Endodermal cell (in vitro differentiated cells): ENCODE measurements at regions not wholly inside any gene's neighbourhood (a gene's known extent, or its start where the extent isn't known, plus 50 kb on each side); places are given as distances from the start of the nearest gene placed in this dataset.

Experiments
- DNase-seq: peaks from one replicate; pipeline ENCODE4 v3.0.0-alpha.2; 2017
- H3K27ac ChIP-seq: 2 replicates; pipeline ENCODE4 v1.5.1; 2013; ENCODE audit warnings: mild to moderate bottlenecking, low read depth, low read length, moderate library complexity
- H3K27me3 ChIP-seq: 2 replicates; pipeline ENCODE4 v1.6.1; 2013; ENCODE audit warnings: mild to moderate bottlenecking, low read length, moderate library complexity; ENCODE audit not compliant: insufficient read depth, control insufficient read depth, poor library complexity, severe bottlenecking
- H3K36me3 ChIP-seq: 2 replicates; pipeline ENCODE4 v1.7.0; 2013; ENCODE audit warnings: mild to moderate bottlenecking, low read length, moderate library complexity; ENCODE audit not compliant: control insufficient read depth, insufficient read depth
- H3K4me1 ChIP-seq: one replicate; pipeline ENCODE4 v1.7.0; 2013; ENCODE audit warnings: low read length; ENCODE audit not compliant: control insufficient read depth, insufficient read depth
- H3K4me3 ChIP-seq: 2 replicates; pipeline ENCODE4 v1.5.1; 2013; ENCODE audit warnings: mild to moderate bottlenecking, low read length, moderate library complexity
- H3K9ac ChIP-seq: 2 replicates; pipeline ENCODE4 v1.6.1; 2013; ENCODE audit warnings: mild to moderate bottlenecking, low read length, moderate library complexity; ENCODE audit not compliant: poor library complexity, severe bottlenecking; ENCODE audit errors: extremely low read depth
- H3K9me3 ChIP-seq: 2 replicates; pipeline ENCODE4 v1.6.1; 2013; ENCODE audit warnings: mild to moderate bottlenecking, low read length, moderate library complexity; ENCODE audit not compliant: control insufficient read depth
- H3K27ac Mint-ChIP-seq: 2 replicates; pipeline ENCODE4 v1.8.0; 2020; ENCODE audit warnings: mixed read lengths
- H3K27me3 Mint-ChIP-seq: 2 replicates; pipeline ENCODE4 v1.8.0; 2021; ENCODE audit warnings: mild to moderate bottlenecking, mixed read lengths; ENCODE audit not compliant: insufficient read depth
- H3K36me3 Mint-ChIP-seq: 2 replicates; pipeline ENCODE4 v1.8.0; 2020; ENCODE audit warnings: low read depth, mixed read lengths
- H3K4me1 Mint-ChIP-seq: 2 replicates; pipeline ENCODE4 v1.8.0; 2020; ENCODE audit warnings: mixed read lengths
- H3K4me3 Mint-ChIP-seq: 2 replicates; pipeline ENCODE4 v1.8.0; 2020; ENCODE audit warnings: mild to moderate bottlenecking, moderate library complexity, mixed read lengths
- H3K9me3 Mint-ChIP-seq: 2 replicates; pipeline ENCODE4 v1.8.0; 2020; ENCODE audit warnings: mild to moderate bottlenecking, mixed read lengths
- CTCF ChIP-seq: fragments of 200-600 bp; sonication (generic); conservative IDR thresholded peaks from 2 replicates; pipeline ENCODE4 v1.5.0; 2021; ENCODE audit warnings: antibody characterized with exemption, mild to moderate bottlenecking
- WGBS, 2 experiments: methylation state at CpG; one replicate each; pipeline versions ENCODE4 v1.1.5 to v1.1.7; 2013; ENCODE audit warnings: missing lambda C conversion rate in 2 of 2, mixed read lengths in 1 of 2; ENCODE audit not compliant: insufficient coverage in 1 of 2, insufficient read length in 1 of 2; 5-methylcytosine and 5-hydroxymethylcytosine counted together

- Histone ChIP-seq H3K27ac (no peak overlapping the region), H3K36me3 (no peaks in the 10 kb centered on the region), H3K27me3 (no peaks in the 10 kb centered on the region), H3K4me1 (no peaks in the 10 kb centered on the region), H3K9ac (no peak overlapping the region), H3K4me3 (no peak overlapping the region), H3K9me3 (no peaks in the 10 kb centered on the region)
- no peaks in the 10 kb centered on the region for H3K36me3 Mint-ChIP-seq
- no peaks in the 10 kb centered on the region for H3K9me3 Mint-ChIP-seq
- no peak overlapping the region for H3K4me3 Mint-ChIP-seq
- WGBS, 2 experiments: 80 to 86% methylated on average over 1 of the region's 2 CpGs
- no peak for DNase-seq
- H3K4me1 Mint-ChIP-seq: no peaks in the 10 kb centered on the region
- H3K27ac Mint-ChIP-seq: no peak overlapping the region
- H3K27me3 Mint-ChIP-seq: no peaks in the 10 kb centered on the region
- TF ChIP-seq CTCF: no peak
Measured at GRCh38 chr10:2584385-2584784, 483.0 kb upstream of the PFKP start.

GRCh38 chr10:2576892-2577291 is 490.5 kb upstream of the PFKP start:
- no peaks in the 10 kb centered on the region for H3K9me3 ChIP-seq
- no peak for TF ChIP-seq CTCF
- H3K27ac ChIP-seq: no peak overlapping the region
- Mint-ChIP-seq H3K4me3 (no peak overlapping the region), H3K4me1 (no peaks in the 10 kb centered on the region), H3K9me3 (no peaks in the 10 kb centered on the region), H3K36me3 (no peaks in the 10 kb centered on the region), H3K27ac (no peak overlapping the region), H3K27me3 (no peaks in the 10 kb centered on the region)
- no peak overlapping the region for H3K4me3 ChIP-seq
- H3K9ac ChIP-seq: no peak overlapping the region
- no peak for DNase-seq
- WGBS, 2 experiments: 82% methylated on average over 3 of the region's 3 CpGs; no CpG with 5 or more reads in 1 of the 2 experiments
- H3K4me1 ChIP-seq: no peaks in the 10 kb centered on the region
- H3K36me3 ChIP-seq: no peaks in the 10 kb centered on the region
- H3K27me3 ChIP-seq: no peaks in the 10 kb centered on the region

- H3K27me3 Mint-ChIP-seq: no peaks in the 10 kb centered on the region
- H3K36me3 Mint-ChIP-seq: no peaks in the 10 kb centered on the region
- peak; percentile 24 for TF ChIP-seq CTCF
- no peak overlapping the region for H3K9ac ChIP-seq
- no peaks in the 10 kb centered on the region for H3K27me3 ChIP-seq
- 10 to 29% methylated on average over 2 to 6 of the region's 6 CpGs for WGBS, 2 experiments
- H3K4me3 ChIP-seq: no peak overlapping the region
- H3K36me3 ChIP-seq: no peaks in the 10 kb centered on the region
- H3K4me1 ChIP-seq: no peaks in the 10 kb centered on the region
- no peaks in the 10 kb centered on the region for H3K9me3 ChIP-seq
- H3K27ac Mint-ChIP-seq: no peak overlapping the region
- no peak overlapping the region for H3K4me3 Mint-ChIP-seq
- H3K4me1 Mint-ChIP-seq: no peaks in the 10 kb centered on the region
- no peak for DNase-seq
- H3K9me3 Mint-ChIP-seq: no peaks in the 10 kb centered on the region
- H3K27ac ChIP-seq: no peak overlapping the region
Measured at GRCh38 chr10:2575460-2575859, 491.9 kb upstream of the PFKP start.
